Gastroesophageal sphincter (tissue), 3 donors: ENCODE measurements at regions not wholly inside any gene's neighbourhood (a gene's known extent, or its start where the extent isn't known, plus 50 kb on each side); places are given as distances from the start of the nearest gene placed in this dataset.
"Not testable (repeated sequence)": the region's sequence is repeated elsewhere in the genome, so short reads cannot be mapped to it uniquely, and the experiment has no call there.

ENCODE experiments used
- CTCF ChIP-seq, 4 experiments: fragments of 200-600 bp in 2 of 4; fragments of 450-650 bp in 2 of 4; sonication (generic) in 1 of 4; IDR thresholded peaks; one replicate each; pipeline ENCODE4 v1.5.1; 2017 to 2019; ENCODE audit warnings: antibody characterized with exemption in 4 of 4, mild to moderate bottlenecking in 2 of 4, moderate library complexity in 2 of 4
- POLR2A ChIP-seq, 2 donors: fragments of 450-650 bp; IDR thresholded peaks; one replicate each; pipeline ENCODE4 v1.6.1; 2017; ENCODE audit warnings: antibody characterized with exemption in 2 of 2, mild to moderate bottlenecking in 2 of 2, moderate library complexity in 1 of 2
- POLR2AphosphoS5 ChIP-seq: sonication (generic); formaldehyde crosslinking; IDR thresholded peaks from one replicate; pipeline ENCODE4 v1.6.1; 2017; ENCODE audit warnings: antibody characterized with exemption

GRCh38 chr17:31770501-31770900 lies 88.5 kb downstream of the COPRS start:
- TF ChIP-seq CTCF (IDR thresholded peaks at IDR 0.05); POLR2A (IDR thresholded peaks at IDR 0.05); POLR2AphosphoS5: not testable (repeated sequence)
